Stomach smooth muscle (tissue), 2 donors: ENCODE measurements at regions not wholly inside any gene's neighbourhood (a gene's known extent, or its start where the extent isn't known, plus 50 kb on each side); places are given as distances from the start of the nearest gene placed in this dataset.
"Not testable (repeated sequence)": the region's sequence is repeated elsewhere in the genome, so short reads cannot be mapped to it uniquely, and the experiment has no call there.

Source experiments
- H3K27ac ChIP-seq: one replicate; pipeline ENCODE4 v1.7.0; 2013; ENCODE audit warnings: mild to moderate bottlenecking, low read length, inconsistent platforms
- H3K27me3 ChIP-seq, 2 donors: one replicate each; pipeline ENCODE4 v1.7.0; 2013; ENCODE audit warnings: low read length in 2 of 2; ENCODE audit not compliant: insufficient read depth in 2 of 2, control insufficient read depth in 1 of 2
- H3K36me3 ChIP-seq, 2 donors: one replicate each; pipeline ENCODE4 v1.7.0; 2013; ENCODE audit warnings: low read length in 2 of 2; ENCODE audit not compliant: control insufficient read depth in 2 of 2, insufficient read depth in 2 of 2
- H3K4me1 ChIP-seq: one replicate; pipeline ENCODE4 v1.7.0; 2013; ENCODE audit warnings: low read length; ENCODE audit not compliant: control insufficient read depth, insufficient read depth
- H3K4me3 ChIP-seq, 2 donors: one replicate each; pipeline ENCODE4 v1.7.0; 2013; ENCODE audit warnings: low read length in 2 of 2
- H3K9ac ChIP-seq, 2 donors: one replicate each; pipeline ENCODE4 v1.7.0; 2013; ENCODE audit warnings: low read length in 2 of 2, mild to moderate bottlenecking in 1 of 2
- H3K9me3 ChIP-seq, 2 donors: one replicate each; pipeline ENCODE4 v1.7.0; 2013; ENCODE audit warnings: low read length in 2 of 2; ENCODE audit not compliant: control insufficient read depth in 2 of 2
- donor health status: healthy.
- donor health status: Pancreatic carcinoma.

DNA sequence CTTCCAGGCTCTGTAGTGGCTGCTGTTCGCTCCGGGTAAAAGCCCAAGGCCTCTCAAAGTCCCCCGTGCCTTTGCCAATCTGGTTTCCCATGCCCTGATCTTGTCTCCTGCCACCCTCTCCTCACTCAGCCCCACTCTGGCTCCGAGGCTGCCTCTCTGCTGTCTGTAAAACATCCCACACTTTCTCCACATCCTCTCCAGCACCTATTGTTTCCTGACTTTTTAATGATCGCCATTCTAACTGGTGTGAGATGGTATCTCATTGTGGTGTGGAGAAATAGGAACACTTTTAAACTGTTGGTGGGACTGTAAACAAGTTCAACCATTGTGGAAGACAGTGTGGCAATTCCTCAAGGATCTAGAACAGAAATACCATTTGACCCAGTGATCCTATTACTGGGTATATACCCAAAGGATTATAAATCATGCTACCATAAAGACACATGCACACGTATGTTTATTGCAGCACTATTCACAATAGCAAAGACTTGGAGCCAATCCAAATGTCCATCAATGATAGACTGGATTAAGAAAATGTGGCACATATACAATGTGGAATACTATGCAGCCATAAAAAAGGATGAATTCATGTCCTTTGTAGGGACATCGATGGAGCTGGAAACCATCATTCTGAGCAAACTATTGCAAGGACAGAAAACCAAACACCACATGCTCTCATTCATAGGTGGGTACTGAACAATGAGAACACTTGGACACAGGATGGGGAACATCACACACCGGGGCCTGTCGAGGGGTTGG lies 112.9 kb downstream of the VEGFA start:
- not testable (repeated sequence) for H3K4me3 ChIP-seq, H3K27ac ChIP-seq, H3K9ac ChIP-seq, H3K36me3 ChIP-seq, H3K4me1 ChIP-seq, H3K27me3 ChIP-seq, H3K9me3 ChIP-seq

- H3K27ac ChIP-seq, result no peak overlapping the region
- H3K9me3 ChIP-seq, result no peaks in the 10 kb centered on the region
- H3K9ac ChIP-seq, result no peak overlapping the region
- H3K4me3 ChIP-seq, result no peak overlapping the region
- no peaks in the 10 kb centered on the region for H3K36me3 ChIP-seq
- H3K27me3 ChIP-seq, result no peaks in the 10 kb centered on the region
- peaks cover 5% of the 10 kb centered on the region for H3K4me1 ChIP-seq
Measured at GRCh38 chr6:43880236-43881137, 110.5 kb downstream of the VEGFA start.

DNA sequence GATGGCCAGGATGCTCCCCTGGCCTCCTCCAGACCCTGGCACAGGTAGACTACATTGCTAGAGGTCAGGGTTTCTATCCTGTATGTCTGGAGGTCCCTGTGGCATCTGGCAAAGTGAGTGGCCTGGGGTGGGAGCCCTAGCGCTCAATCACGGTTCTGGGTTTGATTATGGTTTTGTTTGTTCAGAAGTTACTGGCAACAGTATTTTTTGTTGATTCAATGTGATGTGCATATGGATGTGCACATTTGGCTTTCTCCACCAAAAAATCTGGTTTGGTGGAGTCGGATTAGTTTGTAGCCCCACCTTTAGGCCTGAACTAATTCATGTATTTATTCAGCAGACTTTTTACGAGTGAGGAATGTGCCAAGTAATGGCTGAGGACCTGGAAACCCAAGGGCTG lies 109.7 kb downstream of the VEGFA start:
- Histone ChIP-seq H3K9ac (no peak overlapping the region), H3K9me3 (no peaks in the 10 kb centered on the region), H3K27me3 (no peaks in the 10 kb centered on the region), H3K4me3 (no peak overlapping the region), H3K36me3 (no peaks in the 10 kb centered on the region), H3K4me1 (peaks cover 3% of the 10 kb centered on the region), H3K27ac (no peak overlapping the region)

DNA sequence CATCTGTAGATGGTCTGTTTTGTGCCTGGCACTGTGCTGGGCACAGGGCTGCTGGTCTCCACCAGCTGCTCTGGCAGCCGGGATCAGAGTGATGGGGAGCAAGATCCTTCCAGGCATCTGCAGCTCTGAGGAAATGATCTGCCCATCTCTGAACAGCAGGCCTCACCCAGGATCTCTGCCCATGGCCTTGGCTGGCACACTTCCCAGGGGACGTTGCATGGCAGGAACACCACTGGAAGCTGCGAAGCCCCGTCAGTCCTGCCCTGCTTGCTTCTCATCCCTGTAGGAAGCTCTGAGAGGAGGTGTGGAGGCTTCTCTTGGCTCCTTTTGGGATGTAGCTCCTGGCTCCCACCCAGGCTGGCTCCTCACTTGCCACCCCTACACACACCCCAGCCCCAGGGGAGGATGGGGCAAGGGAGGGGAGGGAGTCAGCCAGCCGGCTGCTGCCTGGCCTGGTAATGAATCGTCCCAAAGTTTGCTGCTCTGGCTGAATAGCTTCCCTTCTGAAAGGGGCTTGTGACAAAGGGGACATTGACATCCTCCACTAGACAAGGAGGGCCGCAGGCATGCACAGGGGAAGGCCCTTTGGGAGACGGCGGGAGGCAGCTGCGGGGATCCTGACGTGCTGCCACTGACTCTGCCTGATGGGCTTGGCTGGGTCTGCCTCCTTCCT lies 108.9 kb downstream of the VEGFA start:
- no peak overlapping the region for H3K4me3 ChIP-seq
- no peaks in the 10 kb centered on the region for H3K36me3 ChIP-seq
- no peak overlapping the region for H3K27ac ChIP-seq
- H3K4me1 ChIP-seq, result peaks cover 2% of the 10 kb centered on the region
- H3K27me3 ChIP-seq, result no peaks in the 10 kb centered on the region
- H3K9me3 ChIP-seq, result no peaks in the 10 kb centered on the region
- H3K9ac ChIP-seq, result no peak overlapping the region

DNA sequence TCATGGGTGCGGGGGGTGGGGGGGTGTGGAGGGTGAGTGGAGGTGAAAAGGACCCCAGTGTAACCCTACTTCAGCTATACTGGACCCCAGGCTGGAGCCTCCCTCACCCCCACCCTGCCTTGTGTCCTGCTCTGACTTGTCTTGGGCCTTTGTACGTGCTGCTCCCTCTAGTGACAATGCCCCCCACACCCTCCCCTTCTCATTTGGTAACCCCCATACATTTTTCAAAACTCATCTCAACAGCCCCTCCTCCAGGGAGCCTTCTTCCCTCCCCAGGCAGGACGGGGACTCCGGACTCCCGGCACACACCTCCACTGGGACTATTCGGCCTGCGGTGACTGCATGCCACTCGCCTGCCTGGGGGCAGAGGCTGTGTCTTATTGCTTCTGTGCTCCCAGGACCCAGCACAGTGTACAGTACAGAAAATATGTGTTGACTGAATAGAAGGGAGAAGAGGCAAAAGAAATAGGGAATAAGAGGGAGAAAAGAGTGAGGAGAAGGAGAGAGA lies 108.2 kb downstream of the VEGFA start:
- no peak overlapping the region for H3K9ac ChIP-seq
- H3K27ac ChIP-seq, result no peak overlapping the region
- no peaks in the 10 kb centered on the region for H3K27me3 ChIP-seq
- no peaks in the 10 kb centered on the region for H3K9me3 ChIP-seq
- H3K4me1 ChIP-seq, result peaks cover 2% of the 10 kb centered on the region
- H3K36me3 ChIP-seq, result no peaks in the 10 kb centered on the region
- no peak overlapping the region for H3K4me3 ChIP-seq

- H3K4me3 ChIP-seq, result no peak overlapping the region
- no peak overlapping the region for H3K27ac ChIP-seq
- H3K36me3 ChIP-seq, result no peaks in the 10 kb centered on the region
- H3K4me1 ChIP-seq, result peaks cover 2% of the 10 kb centered on the region
- H3K9ac ChIP-seq, result no peak overlapping the region
- no peaks in the 10 kb centered on the region for H3K9me3 ChIP-seq
- no peaks in the 10 kb centered on the region for H3K27me3 ChIP-seq
Measured at GRCh38 chr6:43877463-43878126, 107.6 kb downstream of the VEGFA start.

GRCh38 chr6:43877036-43877435 lies 107.0 kb downstream of the VEGFA start:
- H3K36me3 ChIP-seq, result no peaks in the 10 kb centered on the region
- H3K4me1 ChIP-seq, result peaks cover 2% of the 10 kb centered on the region
- H3K9me3 ChIP-seq, result no peaks in the 10 kb centered on the region
- H3K4me3 ChIP-seq, result no peak overlapping the region
- no peaks in the 10 kb centered on the region for H3K27me3 ChIP-seq
- no peak overlapping the region for H3K27ac ChIP-seq
- H3K9ac ChIP-seq, result no peak overlapping the region

GRCh38 chr6:43876602-43877001 lies 106.6 kb downstream of the VEGFA start:
- H3K4me3 ChIP-seq, result no peak overlapping the region
- H3K36me3 ChIP-seq, result no peaks in the 10 kb centered on the region
- H3K4me1 ChIP-seq, result peaks cover 2% of the 10 kb centered on the region
- H3K9me3 ChIP-seq, result no peaks in the 10 kb centered on the region
- no peak overlapping the region for H3K9ac ChIP-seq
- no peak overlapping the region for H3K27ac ChIP-seq
- no peaks in the 10 kb centered on the region for H3K27me3 ChIP-seq

GRCh38 chr6:43875849-43876572 lies 106.0 kb downstream of the VEGFA start:
- H3K36me3 ChIP-seq, result no peaks in the 10 kb centered on the region
- no peak overlapping the region for H3K27ac ChIP-seq

More at GRCh38 chr6:43875849-43876572, 106.0 kb downstream of the VEGFA start:
- Histone ChIP-seq H3K4me1 (peaks cover 2% of the 10 kb centered on the region), H3K4me3 (no peak overlapping the region), H3K9ac (no peak overlapping the region), H3K9me3 (no peaks in the 10 kb centered on the region), H3K27me3 (no peaks in the 10 kb centered on the region)
